ENCODE measurements at regions not wholly inside any gene's neighbourhood (a gene's known extent, or its start where the extent isn't known, plus 50 kb on each side); places are given as distances from the start of the nearest gene placed in this dataset.
"Not testable (repeated sequence)": the region's sequence is repeated elsewhere in the genome, so short reads cannot be mapped to it uniquely, and the experiment has no call there.

DNA sequence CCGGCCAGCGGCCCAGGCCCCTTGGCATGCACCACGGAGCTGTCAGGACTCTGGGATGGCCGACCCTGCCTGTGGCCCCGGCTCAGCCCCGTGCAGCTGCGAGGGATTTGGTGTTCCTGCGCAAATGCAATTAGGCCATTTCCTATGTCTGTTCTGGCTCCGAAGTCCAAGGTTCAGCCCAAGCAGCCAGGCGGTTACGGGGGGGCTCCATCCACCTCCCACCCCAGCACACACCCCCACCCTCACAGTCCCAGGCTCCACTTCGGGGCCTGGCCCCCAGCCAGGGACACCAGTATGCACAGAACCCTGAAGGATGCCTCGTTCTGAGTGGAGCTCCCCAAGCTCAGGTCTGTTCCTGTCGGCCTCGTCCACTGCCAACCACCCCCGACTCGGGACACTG, 2965.7 kb downstream of the RPIA start:
- not testable (repeated sequence) for DNase-seq (ENCODE audit: low read depth)

DNA sequence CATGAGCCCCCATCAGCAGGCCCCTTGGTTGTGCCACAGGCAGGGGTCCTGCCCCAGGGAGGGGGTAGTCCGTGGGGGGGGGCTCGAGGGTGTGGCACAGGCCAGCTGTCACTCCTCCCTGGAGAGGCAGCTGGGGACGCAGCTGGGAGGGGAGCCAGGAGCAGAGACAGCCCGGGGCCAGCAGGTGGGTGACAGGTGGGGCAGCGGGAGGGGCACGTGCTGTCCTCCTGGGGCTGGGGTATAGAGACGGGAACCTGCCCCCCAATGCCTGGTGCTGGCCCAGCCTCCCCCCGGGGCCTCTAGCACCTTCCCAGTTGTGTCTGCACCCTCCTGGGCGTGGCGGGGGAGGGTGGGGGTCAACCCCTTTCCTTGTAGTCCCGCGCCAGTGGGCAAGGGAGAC, 2966.9 kb downstream of the RPIA start:
- DNase-seq (ENCODE audit: low read depth), result not testable (repeated sequence)

DNA sequence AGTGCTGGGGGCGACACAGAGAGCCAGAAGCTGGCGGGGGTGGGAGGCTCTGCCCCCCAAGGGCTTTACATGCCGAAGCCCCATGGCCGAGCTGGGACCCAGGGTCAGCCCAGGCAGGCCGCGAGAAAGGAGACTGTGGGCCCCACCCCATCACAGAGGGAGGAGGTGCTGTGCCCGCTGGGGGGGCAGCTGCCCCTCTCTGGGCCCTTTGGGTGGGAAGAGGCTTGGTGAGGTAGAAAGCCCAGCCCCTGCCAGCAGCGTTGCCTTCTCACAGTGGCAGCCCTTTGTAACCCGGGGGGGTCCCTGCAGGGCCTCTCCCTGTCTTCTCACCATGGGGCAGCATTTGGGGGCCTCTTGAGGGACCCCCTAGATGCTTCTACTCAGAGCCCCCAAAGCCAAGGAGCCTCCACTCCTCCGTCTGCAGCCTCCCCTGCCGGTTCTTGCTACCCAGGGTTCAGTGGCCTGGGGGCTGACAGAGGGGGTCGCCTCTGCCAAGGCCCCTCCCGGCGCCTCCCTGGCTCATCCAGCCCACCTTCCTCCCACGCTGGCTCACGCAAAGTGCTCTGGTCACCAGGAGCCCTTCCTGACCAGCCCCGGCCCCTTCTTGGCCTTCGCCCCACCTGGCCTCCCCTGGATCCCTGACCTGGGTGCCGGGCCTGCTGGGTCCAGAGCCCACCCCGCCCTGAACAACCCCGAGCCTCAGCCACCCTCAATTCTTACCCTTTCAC, 2967.9 kb downstream of the RPIA start:
- not testable (repeated sequence) for DNase-seq (ENCODE audit: low read depth)

DNA sequence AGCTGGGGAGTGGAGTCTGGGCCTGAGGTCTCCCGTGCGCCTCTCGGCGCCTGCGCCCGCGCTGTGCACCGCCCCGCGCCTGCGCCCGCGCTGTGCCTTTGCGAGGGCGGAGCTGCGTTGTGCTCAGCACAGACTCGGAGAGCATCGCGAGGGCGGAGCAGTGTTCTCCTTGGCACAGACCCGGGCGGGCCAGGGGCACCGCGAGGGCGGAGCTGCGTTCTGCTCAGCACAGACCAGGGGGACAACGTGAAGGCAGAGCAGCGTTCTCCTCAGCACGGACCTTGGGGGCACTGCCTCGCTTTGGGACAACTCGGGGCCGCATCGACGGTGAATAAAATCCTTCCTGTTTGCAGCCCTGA, 2968.4 kb downstream of the RPIA start:
- not testable (repeated sequence) for DNase-seq (ENCODE audit: low read depth)

DNA sequence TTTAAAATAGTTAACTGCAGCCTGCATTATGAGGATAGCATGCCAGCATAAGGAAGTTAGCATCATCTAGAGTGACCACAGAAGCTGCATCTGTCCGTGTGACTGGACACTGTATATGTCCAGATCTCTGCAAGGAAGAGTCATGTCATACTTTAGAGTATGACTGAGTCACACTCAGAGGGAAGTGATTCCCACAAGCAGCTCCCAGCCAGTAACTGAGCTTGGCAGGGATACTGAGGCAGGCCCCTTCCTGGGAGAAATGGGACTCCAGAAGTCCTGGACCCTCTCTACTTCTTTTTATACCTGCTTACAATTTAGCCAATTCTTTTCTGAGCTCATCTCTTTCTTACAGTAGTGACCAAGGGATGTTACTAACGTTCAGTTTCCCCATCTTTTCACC, 2975.9 kb downstream of the RPIA start:
- peak; percentile 30 for DNase-seq (ENCODE audit: low read depth)

DNA sequence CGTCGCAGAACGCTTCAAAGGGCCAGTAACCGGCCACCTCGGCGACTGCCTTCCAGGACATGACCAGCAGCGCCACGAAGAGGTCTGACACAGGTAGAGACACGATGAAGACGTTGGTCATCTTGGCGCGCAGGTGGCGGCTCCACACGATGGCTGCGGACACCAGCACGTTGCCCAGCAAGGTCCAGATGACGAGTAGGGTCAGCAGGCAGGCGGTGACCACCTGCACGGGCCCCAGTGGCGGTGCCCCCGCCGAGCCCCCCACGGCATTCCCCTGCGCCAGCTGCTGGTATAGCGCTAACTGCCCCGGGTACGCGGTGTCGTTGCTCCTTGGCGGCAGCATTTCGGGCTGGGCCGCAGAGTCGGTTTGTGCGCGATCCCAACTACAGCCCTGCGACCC, 2994.1 kb downstream of the RPIA start:
- DNase-seq (ENCODE audit: low read depth), result not testable (repeated sequence)

DNA sequence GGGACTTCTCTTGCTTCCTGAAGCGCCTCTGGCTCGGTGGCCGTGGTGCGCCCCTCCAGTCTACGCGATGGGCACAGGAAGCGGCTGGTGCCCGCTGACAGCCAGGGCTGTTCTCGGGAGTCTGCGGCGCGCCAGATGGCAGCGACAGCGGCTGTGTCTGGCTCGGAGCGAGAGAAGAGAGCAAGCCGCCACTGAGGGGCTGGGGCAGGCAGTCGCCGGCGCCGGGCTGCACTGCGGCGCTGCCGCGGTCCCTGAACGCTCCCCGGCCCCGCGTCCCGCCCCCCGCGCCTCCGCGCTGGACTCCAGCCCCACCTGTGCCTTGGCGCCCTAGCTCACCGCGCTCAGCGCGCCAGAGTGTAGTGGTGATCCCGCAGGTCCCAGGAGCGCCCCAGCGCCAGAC, 2994.6 kb downstream of the RPIA start:
- DNase-seq (ENCODE audit: low read depth), result not testable (repeated sequence)
